ENCODE measurements at regions not wholly inside any gene's neighbourhood (a gene's known extent, or its start where the extent isn't known, plus 50 kb on each side); places are given as distances from the start of the nearest gene placed in this dataset.
A peak's percentile ranks its signal among the peaks of the same experiment; 100 is the strongest.

- DNase-seq (ENCODE audit: low spot score), result no peak
Observed at GRCh38 chr4:24666816-24667477, 82.6 kb upstream of the DHX15 start.

GRCh38 chr4:24668956-24669355, 84.6 kb upstream of the DHX15 start:
- no peak for DNase-seq (ENCODE audit: low spot score)

- DNase-seq (ENCODE audit: low spot score), result no peak
Observed at GRCh38 chr4:24669751-24670150, 85.4 kb upstream of the DHX15 start.

- no peak for DNase-seq (ENCODE audit: low spot score)
Observed at GRCh38 chr4:24671849-24672248, 87.5 kb upstream of the DHX15 start.

GRCh38 chr4:24672880-24673279, 88.5 kb upstream of the DHX15 start:
- no peak for DNase-seq (ENCODE audit: low spot score)

- no peak for DNase-seq (ENCODE audit: low spot score)
Observed at GRCh38 chr4:24674279-24674678, 89.9 kb upstream of the DHX15 start.

GRCh38 chr4:24675721-24676389, 91.5 kb upstream of the DHX15 start:
- no peak for DNase-seq (ENCODE audit: low spot score)

GRCh38 chr4:24677909-24678308, 93.6 kb upstream of the DHX15 start:
- DNase-seq (ENCODE audit: low spot score), result no peak

GRCh38 chr4:24680746-24681448, 96.5 kb upstream of the DHX15 start:
- no peak for DNase-seq (ENCODE audit: low spot score)

- DNase-seq (ENCODE audit: low spot score), result no peak
Observed at GRCh38 chr4:24683116-24683515, 98.8 kb upstream of the DHX15 start.

GRCh38 chr4:24686866-24687692, 102.7 kb upstream of the DHX15 start:
- no peak for DNase-seq (ENCODE audit: low spot score)

GRCh38 chr4:24688453-24688852, 104.1 kb upstream of the DHX15 start:
- no peak for DNase-seq (ENCODE audit: low spot score)

GRCh38 chr4:24689212-24689611, 104.9 kb upstream of the DHX15 start:
- no peak for DNase-seq (ENCODE audit: low spot score)

GRCh38 chr4:24690436-24690835, 104.9 kb upstream of the SOD3 start:
- DNase-seq (ENCODE audit: low spot score), result peak; percentile 9

- no peak for DNase-seq (ENCODE audit: low spot score)
Observed at GRCh38 chr4:24693636-24694035, 101.7 kb upstream of the SOD3 start.

- DNase-seq (ENCODE audit: low spot score), result no peak
Observed at GRCh38 chr4:24700118-24700517, 95.3 kb upstream of the SOD3 start.

GRCh38 chr4:24701683-24702082, 93.7 kb upstream of the SOD3 start:
- no peak for DNase-seq (ENCODE audit: low spot score)

GRCh38 chr4:24702281-24702680, 93.1 kb upstream of the SOD3 start:
- DNase-seq (ENCODE audit: low spot score), result no peak

GRCh38 chr4:24703298-24703697, 92.1 kb upstream of the SOD3 start:
- DNase-seq (ENCODE audit: low spot score), result no peak

- no peak for DNase-seq (ENCODE audit: low spot score)
Observed at GRCh38 chr4:24704149-24704548, 91.2 kb upstream of the SOD3 start.

GRCh38 chr4:24705016-24705753, 90.2 kb upstream of the SOD3 start:
- DNase-seq (ENCODE audit: low spot score), result no peak
